Sigmoid colon (tissue), 4 donors: ENCODE measurements at regions not wholly inside any gene's neighbourhood (a gene's known extent, or its start where the extent isn't known, plus 50 kb on each side); places are given as distances from the start of the nearest gene placed in this dataset.

Source experiments
- CTCF ChIP-seq, 4 experiments: fragments of 450-650 bp in 3 of 4; fragments of 200-600 bp in 1 of 4; IDR thresholded peaks; one replicate each; pipeline ENCODE4 v1.5.1; 2016 to 2019; ENCODE audit warnings: antibody characterized with exemption in 4 of 4, mild to moderate bottlenecking in 3 of 4, moderate library complexity in 2 of 4
- EP300 ChIP-seq, 4 donors: sonication (generic); formaldehyde crosslinking; IDR thresholded peaks; one replicate each; pipeline ENCODE4 v1.6.1; 2017; ENCODE audit warnings: antibody characterized with exemption in 4 of 4
- POLR2AphosphoS5 ChIP-seq, 4 donors: sonication (generic); formaldehyde crosslinking; IDR thresholded peaks; one replicate each; pipeline ENCODE4 v1.6.1; 2017; ENCODE audit warnings: antibody characterized with exemption in 4 of 4

- TF ChIP-seq CTCF (IDR thresholded peaks at IDR 0.05) (no peak), POLR2AphosphoS5 (IDR thresholded peaks at IDR 0.05) (no peak), EP300 (IDR thresholded peaks at IDR 0.05) (no peak)
Measured at GRCh38 chr9:26753971-26754370, 138.6 kb downstream of the CAAP1 start.
